HG03575 (cell line): ENCODE measurements at regions not wholly inside any gene's neighbourhood (a gene's known extent, or its start where the extent isn't known, plus 50 kb on each side); places are given as distances from the start of the nearest gene placed in this dataset.
"Not testable (repeated sequence)": the region's sequence is repeated elsewhere in the genome, so short reads cannot be mapped to it uniquely, and the experiment has no call there.

ENCODE experiments used
- ATAC-seq: cut with Tn5 transposase; IDR thresholded peaks from one replicate; pipeline ENCODE4 v1.9.1; 2021; ENCODE audit not compliant: unreplicated experiment, insufficient number of reproducible peaks, low FRiP score; ENCODE audit errors: extremely low read depth

DNA sequence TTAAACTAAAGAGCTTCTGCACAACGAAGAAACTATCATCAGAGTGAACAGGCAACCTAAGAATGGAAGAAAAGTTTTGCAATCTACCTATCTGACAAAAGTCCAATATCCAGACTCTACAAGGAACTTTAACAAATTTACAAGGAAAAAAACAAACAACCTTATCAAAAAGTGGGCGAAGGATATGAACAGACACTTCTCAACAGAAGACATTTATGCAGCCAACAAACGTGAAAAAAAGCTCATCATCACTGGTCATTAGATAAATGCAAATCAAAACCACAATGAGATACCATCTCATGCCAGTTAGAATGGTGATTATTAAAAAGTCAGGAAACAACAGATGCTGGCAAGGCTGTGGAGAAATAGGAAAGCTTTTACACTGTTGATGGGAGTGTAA is 55.5 kb upstream of the XPO1 start:
- ATAC-seq = not testable (repeated sequence)

DNA sequence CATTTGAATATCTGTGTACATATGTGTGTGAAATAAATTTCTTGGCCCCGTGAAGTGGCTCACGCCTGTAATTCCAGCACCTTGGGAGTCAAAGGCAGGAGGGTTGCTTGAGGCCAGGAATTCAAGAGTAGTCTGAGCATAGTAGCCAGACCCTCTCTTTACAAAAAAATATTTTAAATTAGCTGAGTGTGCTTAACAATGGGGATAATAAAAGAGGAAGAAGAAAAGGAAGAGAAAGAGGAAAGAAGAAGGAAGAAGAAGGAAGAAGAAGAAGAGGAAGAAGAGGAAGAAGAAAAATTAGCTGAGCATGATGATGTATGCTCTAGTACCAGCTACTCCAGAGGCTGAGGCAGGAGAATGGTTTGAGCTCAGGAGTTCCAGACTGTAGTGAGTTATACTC is 52.1 kb upstream of the XPO1 start:
- ATAC-seq = no peak

GRCh38 chr2:61588566-61588965 is 50.4 kb upstream of the XPO1 start:
- ATAC-seq = no peak
